Fibroblast of pulmonary artery (primary cell): ENCODE measurements at regions not wholly inside any gene's neighbourhood (a gene's known extent, or its start where the extent isn't known, plus 50 kb on each side); places are given as distances from the start of the nearest gene placed in this dataset.
"Not testable (repeated sequence)": the region's sequence is repeated elsewhere in the genome, so short reads cannot be mapped to it uniquely, and the experiment has no call there.

Experiments
- DNase-seq: peaks from one replicate; pipeline ENCODE4 v3.0.0-alpha.2; 2010; ENCODE audit warnings: low read depth
- H3K4me3 ChIP-seq: replicated peaks from 2 replicates; pipeline ENCODE4 v1.5.1; 2011; ENCODE audit warnings: low read depth, mild to moderate bottlenecking, control low read depth, low read length, moderate library complexity
- TF ChIP-seq, protein P1 (sequence below): IDR thresholded peaks from 2 replicates; pipeline ENCODE4 v1.5.1; 2011; ENCODE audit warnings: mild to moderate bottlenecking, control low read depth, low read length, inconsistent platforms; ENCODE audit errors: missing control alignments

DNA sequence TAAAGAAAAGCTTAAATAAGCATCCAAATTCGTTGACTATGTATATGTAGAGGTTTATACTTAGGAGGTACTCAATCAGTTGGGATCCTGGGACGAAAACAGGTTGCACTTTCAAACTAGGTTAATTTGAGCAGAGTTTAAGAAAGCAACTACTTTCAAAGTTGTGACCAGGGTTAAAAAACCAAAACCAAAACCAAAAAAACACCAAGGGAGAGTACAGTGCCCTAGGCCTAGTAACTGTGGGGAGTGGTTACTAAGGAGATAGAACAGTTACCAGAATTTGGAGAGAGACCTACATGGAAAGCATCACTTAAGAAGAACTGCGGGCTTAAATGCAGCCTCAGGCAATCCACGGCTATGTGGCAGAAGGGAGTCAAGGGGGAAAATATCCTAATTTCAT lies 148.3 kb downstream of the JRKL start:
- H3K4me3 ChIP-seq, result no peak overlapping the region
- TF ChIP-seq, protein P1, sequence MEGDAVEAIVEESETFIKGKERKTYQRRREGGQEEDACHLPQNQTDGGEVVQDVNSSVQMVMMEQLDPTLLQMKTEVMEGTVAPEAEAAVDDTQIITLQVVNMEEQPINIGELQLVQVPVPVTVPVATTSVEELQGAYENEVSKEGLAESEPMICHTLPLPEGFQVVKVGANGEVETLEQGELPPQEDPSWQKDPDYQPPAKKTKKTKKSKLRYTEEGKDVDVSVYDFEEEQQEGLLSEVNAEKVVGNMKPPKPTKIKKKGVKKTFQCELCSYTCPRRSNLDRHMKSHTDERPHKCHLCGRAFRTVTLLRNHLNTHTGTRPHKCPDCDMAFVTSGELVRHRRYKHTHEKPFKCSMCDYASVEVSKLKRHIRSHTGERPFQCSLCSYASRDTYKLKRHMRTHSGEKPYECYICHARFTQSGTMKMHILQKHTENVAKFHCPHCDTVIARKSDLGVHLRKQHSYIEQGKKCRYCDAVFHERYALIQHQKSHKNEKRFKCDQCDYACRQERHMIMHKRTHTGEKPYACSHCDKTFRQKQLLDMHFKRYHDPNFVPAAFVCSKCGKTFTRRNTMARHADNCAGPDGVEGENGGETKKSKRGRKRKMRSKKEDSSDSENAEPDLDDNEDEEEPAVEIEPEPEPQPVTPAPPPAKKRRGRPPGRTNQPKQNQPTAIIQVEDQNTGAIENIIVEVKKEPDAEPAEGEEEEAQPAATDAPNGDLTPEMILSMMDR, result no peak
- no peak for DNase-seq

DNA sequence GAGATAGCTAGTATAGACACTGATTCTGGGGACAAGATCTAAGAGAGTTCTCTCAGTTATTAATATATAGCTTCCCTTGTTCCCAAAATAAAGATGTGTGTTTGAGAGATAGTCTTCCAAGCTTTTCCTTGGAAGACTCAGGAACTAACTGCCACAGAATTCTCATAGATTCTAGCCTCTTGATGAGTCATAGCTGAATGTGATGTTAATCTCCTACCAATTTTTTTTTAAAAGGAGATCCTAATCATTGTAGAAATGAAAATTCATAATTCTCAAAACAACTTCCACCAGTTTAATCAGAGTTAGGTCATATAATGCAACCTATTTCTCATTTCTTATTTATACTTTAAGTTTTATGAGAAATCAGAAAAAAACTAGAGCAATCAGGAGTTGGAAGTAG lies 148.8 kb downstream of the JRKL start:
- DNase-seq, result no peak
- TF ChIP-seq, protein P1, result no peak
- H3K4me3 ChIP-seq, result no peak overlapping the region

DNA sequence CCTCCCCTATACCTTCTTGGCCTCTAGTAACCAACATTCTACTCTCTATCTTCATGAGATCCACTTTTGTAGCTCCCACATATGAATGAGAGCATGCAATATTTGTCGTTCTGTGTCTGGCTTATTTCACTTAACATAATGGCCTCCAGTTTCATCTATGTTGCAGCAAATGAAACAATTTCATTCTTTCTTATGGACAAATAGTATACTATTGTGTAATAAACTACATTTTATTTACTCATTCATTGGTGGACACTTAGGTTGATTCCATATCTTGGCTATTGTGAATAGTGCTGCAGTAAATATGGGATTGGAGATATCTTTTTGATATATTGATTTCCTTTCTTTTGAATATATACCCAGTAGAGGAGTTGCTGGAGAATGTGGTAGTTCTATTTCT lies 151.1 kb downstream of the JRKL start:
- no peak overlapping the region for H3K4me3 ChIP-seq
- TF ChIP-seq, protein P1, result no peak
- DNase-seq, result no peak

DNA sequence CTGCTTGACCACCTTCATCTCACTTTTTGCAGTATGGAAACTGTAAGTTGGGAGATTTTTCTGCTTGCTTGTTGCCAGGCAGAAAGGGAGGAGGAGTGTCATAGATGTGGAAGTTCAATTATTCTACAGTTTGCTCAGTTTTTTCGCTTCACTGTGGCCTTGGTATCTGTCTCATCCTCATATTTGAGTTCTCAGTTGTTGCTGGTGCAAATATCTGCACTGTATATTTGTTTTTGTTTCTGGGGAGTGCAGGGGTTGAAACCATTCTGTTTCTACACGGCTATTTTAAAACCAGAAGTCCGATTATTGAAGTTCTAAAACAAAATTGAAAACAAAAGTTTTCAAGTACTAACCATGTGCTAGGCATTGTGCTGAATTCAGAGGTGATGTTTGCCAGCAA lies 153.4 kb downstream of the JRKL start:
- no peak overlapping the region for H3K4me3 ChIP-seq
- TF ChIP-seq, protein P1, result no peak
- no peak for DNase-seq

DNA sequence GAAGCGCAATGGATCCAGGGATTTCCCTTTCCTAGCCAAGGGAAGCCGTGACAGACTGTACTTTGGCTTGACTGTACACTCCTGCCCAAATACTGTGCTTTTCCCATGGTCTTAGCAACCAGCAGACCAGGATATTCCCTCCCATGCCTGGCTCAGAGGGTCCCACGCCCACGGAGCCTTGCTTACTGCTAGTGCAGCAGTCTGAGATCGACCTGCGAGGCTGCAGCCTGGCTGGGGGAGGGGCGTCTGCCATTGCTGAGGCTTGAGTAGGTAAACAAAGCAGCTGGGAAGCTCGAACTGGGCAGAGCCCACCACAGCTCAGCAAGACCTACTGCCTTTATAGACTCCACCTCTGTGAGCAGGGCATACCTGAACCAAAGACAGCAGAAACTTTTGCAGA lies 155.4 kb downstream of the JRKL start:
- DNase-seq, H3K4me3 ChIP-seq: not testable (repeated sequence)

DNA sequence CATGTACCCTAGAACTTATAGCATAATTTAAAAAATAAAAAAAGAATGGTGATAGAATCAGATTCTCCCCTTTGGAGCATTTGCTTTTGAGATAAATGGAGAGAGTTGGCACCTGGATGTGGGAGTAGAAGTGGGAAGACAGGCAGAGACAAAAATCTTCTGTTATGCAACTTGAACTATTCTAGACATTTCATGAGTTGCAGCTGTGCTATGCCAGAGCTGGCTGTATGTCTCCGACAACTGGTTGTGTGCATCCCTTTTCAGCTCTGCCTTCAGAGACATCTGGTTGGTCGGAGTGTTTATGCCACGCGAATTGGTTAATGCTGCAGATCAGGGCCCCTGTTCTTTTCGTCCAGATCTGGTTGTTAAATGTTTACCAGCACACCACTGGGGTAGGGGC lies 161.3 kb downstream of the JRKL start:
- TF ChIP-seq, protein P1, result no peak
- H3K4me3 ChIP-seq, result no peak overlapping the region
- DNase-seq, result no peak

DNA sequence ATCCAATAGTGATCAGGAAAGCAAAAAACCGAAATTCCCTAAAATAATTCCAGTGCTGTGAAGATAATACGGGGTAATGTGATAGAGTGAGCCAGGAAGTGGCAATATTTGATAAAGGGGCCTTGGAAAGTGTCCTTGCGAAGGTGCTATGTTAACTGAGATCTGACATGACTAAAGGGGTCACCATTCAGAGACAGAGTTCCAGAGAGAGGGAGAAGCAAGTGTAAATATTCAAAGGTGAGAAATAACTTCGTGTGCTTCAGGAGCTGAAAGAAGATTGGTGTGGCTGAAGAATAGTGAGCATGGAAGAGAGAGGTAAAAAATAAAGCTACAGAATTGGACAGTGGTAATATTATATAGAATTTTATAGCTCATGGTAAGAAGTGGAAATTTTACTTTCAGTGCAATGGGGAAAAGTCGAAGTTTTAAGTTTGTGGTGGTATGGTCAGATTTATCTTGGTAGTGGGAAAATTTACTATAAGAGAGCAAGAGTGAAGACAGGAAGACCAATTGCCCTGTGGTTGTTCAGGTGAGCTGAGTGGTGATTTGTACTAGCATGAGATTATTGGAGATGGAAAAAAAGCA lies 164.5 kb downstream of the JRKL start:
- TF ChIP-seq, protein P1, result no peak
- no peak overlapping the region for H3K4me3 ChIP-seq
- no peak for DNase-seq

DNA sequence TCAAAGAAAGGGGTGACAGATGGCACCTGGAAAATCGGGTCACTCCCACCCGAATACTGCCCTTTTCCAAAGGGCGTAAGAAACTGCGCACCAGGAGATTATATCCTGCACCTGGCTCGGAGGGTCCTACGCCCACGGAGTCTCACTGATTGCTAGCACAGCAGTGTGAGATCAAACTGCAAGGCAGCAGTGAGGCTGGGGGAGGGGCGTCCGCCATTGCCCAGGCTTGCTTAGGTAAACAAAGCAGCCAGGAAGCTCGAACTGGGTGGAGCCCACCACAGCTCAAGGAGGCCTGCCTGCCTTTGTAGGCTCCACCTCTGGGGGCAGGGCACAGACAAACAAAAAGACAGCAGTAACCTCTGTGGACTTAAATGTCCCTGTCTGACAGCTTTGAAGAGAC lies 166.0 kb downstream of the JRKL start:
- H3K4me3 ChIP-seq, DNase-seq: not testable (repeated sequence)

DNA sequence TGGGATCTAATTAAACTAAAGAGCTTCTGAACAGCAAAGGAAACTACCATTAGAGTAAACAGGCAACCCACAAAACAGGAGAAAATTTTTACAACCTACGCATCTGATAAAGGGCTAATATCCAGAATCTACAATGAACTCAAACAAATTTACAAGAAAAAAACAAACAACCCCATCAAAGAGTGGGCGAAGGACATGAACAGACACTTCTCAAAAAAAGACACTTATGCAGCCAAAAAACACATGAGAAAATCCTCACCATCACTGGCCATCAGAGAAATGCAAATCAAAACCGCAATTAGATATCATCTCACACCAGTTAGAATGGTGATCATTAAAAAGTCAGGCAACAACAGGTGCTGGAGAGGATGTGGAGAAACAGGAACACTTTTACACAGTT lies 170.9 kb downstream of the JRKL start:
- H3K4me3 ChIP-seq, DNase-seq: not testable (repeated sequence)
